ENCODE measurements at regions not wholly inside any gene's neighbourhood (a gene's known extent, or its start where the extent isn't known, plus 50 kb on each side); places are given as distances from the start of the nearest gene placed in this dataset.

DNA sequence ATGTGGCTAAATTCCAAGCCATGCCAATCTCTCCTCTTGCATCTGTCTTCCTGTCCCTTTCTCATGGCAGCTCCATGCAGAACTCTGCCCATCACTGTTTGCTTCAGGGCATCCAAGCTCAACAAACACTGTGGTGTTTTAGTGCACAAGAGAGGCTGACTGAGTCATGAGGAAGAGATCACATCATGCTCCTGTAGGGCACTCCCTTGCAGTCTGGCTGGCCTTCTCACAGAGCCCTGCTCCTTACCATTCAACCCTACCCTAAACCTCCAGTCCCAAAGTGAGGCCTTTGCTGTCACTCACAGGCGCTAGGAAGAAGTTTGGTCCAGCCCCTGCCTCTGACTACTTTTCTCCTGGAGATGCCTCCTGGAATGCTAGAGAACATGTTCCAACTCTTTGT lies 194.0 kb downstream of the LRATD1 start:
- TF ChIP-seq, protein P1, sequence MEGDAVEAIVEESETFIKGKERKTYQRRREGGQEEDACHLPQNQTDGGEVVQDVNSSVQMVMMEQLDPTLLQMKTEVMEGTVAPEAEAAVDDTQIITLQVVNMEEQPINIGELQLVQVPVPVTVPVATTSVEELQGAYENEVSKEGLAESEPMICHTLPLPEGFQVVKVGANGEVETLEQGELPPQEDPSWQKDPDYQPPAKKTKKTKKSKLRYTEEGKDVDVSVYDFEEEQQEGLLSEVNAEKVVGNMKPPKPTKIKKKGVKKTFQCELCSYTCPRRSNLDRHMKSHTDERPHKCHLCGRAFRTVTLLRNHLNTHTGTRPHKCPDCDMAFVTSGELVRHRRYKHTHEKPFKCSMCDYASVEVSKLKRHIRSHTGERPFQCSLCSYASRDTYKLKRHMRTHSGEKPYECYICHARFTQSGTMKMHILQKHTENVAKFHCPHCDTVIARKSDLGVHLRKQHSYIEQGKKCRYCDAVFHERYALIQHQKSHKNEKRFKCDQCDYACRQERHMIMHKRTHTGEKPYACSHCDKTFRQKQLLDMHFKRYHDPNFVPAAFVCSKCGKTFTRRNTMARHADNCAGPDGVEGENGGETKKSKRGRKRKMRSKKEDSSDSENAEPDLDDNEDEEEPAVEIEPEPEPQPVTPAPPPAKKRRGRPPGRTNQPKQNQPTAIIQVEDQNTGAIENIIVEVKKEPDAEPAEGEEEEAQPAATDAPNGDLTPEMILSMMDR (IDR thresholded peaks at IDR 0.05; ENCODE audit: low read depth, low read length, missing input control): no peak
- TF ChIP-seq NR2F2 (IDR thresholded peaks at IDR 0.05) (no peak), SP1 (IDR thresholded peaks at IDR 0.05) (no peak), RAD21 (IDR thresholded peaks at IDR 0.05) (no peak), YY1 (IDR thresholded peaks at IDR 0.05) (no peak)
- TF ChIP-seq, protein P2, sequence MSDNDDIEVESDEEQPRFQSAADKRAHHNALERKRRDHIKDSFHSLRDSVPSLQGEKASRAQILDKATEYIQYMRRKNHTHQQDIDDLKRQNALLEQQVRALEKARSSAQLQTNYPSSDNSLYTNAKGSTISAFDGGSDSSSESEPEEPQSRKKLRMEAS (IDR thresholded peaks at IDR 0.05): no peak

All from liver (tissue), 3 donors.